IMR-90 (cell line): ENCODE measurements at regions not wholly inside any gene's neighbourhood (a gene's known extent, or its start where the extent isn't known, plus 50 kb on each side); places are given as distances from the start of the nearest gene placed in this dataset.
"Not testable (repeated sequence)": the region's sequence is repeated elsewhere in the genome, so short reads cannot be mapped to it uniquely, and the experiment has no call there.

Source experiments
- ATAC-seq: fragments of 200-7000 bp; cut with Tn5 transposase; 2 replicates; pipeline ENCODE4 v1.9.1; 2020; ENCODE audit warnings: low read depth, mild to moderate bottlenecking, moderate library complexity
- BruUV-seq: library from RNA; stranded (reverse); fragments of 400-500 nt; replicated peaks from 2 replicates; lab custom pipeline; 2021; lab: Mats Ljungman, UMichigan
- CTCF ChIA-PET: fragments of 300-600 bp; formaldehyde crosslinking; extraction: SDS; loops from one replicate; lab custom pipeline; 2021; ENCODE audit warnings: antibody characterized with exemption; lab: Yijun Ruan, JAX
- POLR2A ChIA-PET: fragments of 300-600 bp; sonication (Branson Sonifier 250); formaldehyde crosslinking; loops from one replicate; lab custom pipeline; 2022; ENCODE audit warnings: antibody characterized with exemption; ENCODE audit not compliant: unreplicated experiment; lab: Charles Lee
- DNase-seq: peaks from one replicate; pipeline ENCODE4 v3.0.0; 2013
- H2AFZ ChIP-seq: replicated peaks from 2 replicates; pipeline ENCODE3; 2013; ENCODE audit warnings: low read length, mild to moderate bottlenecking; ENCODE audit not compliant: poor library complexity
- H2AK5ac ChIP-seq: 2 replicates; pipeline ENCODE4 v1.6.1; 2013; ENCODE audit warnings: low read depth, low read length, inconsistent platforms
- H2AK9ac ChIP-seq: replicated peaks from 2 replicates; pipeline ENCODE3; 2013; ENCODE audit warnings: mild to moderate bottlenecking, low read depth, low read length, moderate library complexity; ENCODE audit not compliant: poor library complexity
- H2BK120ac ChIP-seq: 2 replicates; pipeline ENCODE4 v1.6.1; 2013; ENCODE audit warnings: low read depth, low read length, inconsistent platforms
- H2BK15ac ChIP-seq: 3 replicates; pipeline ENCODE4 v1.6.1; 2013; ENCODE audit warnings: low read depth, low read length, inconsistent platforms
- H2BK20ac ChIP-seq: 2 replicates; pipeline ENCODE4 v1.6.1; 2013; ENCODE audit warnings: low read depth, mild to moderate bottlenecking, inconsistent platforms, low read length, moderate library complexity
- H2BK5ac ChIP-seq: 2 replicates; pipeline ENCODE4 v1.6.1; 2013; ENCODE audit warnings: mild to moderate bottlenecking, low read depth, low read length, inconsistent platforms; ENCODE audit not compliant: poor library complexity, severe bottlenecking
- H3K14ac ChIP-seq: replicated peaks from 2 replicates; pipeline ENCODE4 v1.6.1; 2013; ENCODE audit warnings: low read depth, low read length, inconsistent platforms
- H3K18ac ChIP-seq: 2 replicates; pipeline ENCODE4 v1.6.1; 2013; ENCODE audit warnings: low read depth, low read length, control low read depth
- H3K23ac ChIP-seq: 2 replicates; pipeline ENCODE4 v1.6.1; 2013; ENCODE audit warnings: low read depth, low read length, inconsistent platforms
- H3K27ac ChIP-seq: 2 replicates; pipeline ENCODE4 v1.5.1; 2013; ENCODE audit warnings: mild to moderate bottlenecking, control low read depth, low read length; ENCODE audit not compliant: insufficient read depth
- H3K27me3 ChIP-seq: 2 replicates; pipeline ENCODE4 v1.6.1; 2013; ENCODE audit warnings: low read length; ENCODE audit not compliant: control insufficient read depth, insufficient read depth
- H3K36me3 ChIP-seq: 2 replicates; pipeline ENCODE4 v1.6.1; 2013; ENCODE audit warnings: low read length, mixed read lengths; ENCODE audit not compliant: control insufficient read depth, insufficient read depth
- H3K4ac ChIP-seq: 2 replicates; pipeline ENCODE4 v1.6.1; 2013; ENCODE audit warnings: low read depth, low read length, inconsistent platforms
- H3K4me1 ChIP-seq: 2 replicates; pipeline ENCODE4 v1.6.1; 2013; ENCODE audit warnings: low read length, mixed read lengths; ENCODE audit not compliant: control insufficient read depth, insufficient read depth
- H3K4me2 ChIP-seq: 2 replicates; pipeline ENCODE4 v1.6.1; 2013; ENCODE audit warnings: low read depth, mild to moderate bottlenecking, control low read depth, low read length, moderate library complexity
- H3K4me3 ChIP-seq: 2 replicates; pipeline ENCODE4 v1.5.1; 2013; ENCODE audit warnings: low read depth, mild to moderate bottlenecking, control low read depth, low read length, moderate library complexity; ENCODE audit not compliant: insufficient read depth
- H3K56ac ChIP-seq: 2 replicates; pipeline ENCODE4 v1.6.1; 2013; ENCODE audit warnings: low read length, inconsistent platforms; ENCODE audit not compliant: insufficient read depth; ENCODE audit errors: extremely low read depth
- H3K79me1 ChIP-seq, 2 experiments: 2 replicates each; pipeline ENCODE4 v1.6.1; 2013; ENCODE audit warnings: low read length in 2 of 2, inconsistent platforms in 1 of 2, low read depth in 1 of 2
- H3K9ac ChIP-seq: 2 replicates; pipeline ENCODE4 v1.6.1; 2013; ENCODE audit warnings: low read depth, low read length, control low read depth
- H3K9me1 ChIP-seq: 2 replicates; pipeline ENCODE4 v1.6.1; 2013; ENCODE audit warnings: low read length, inconsistent platforms; ENCODE audit not compliant: insufficient read depth
- H3K9me3 ChIP-seq: 2 replicates; pipeline ENCODE4 v1.6.1; 2013; ENCODE audit warnings: low read length; ENCODE audit not compliant: control insufficient read depth, insufficient read depth
- H4K20me1 ChIP-seq: 2 replicates; pipeline ENCODE4 v1.6.1; 2013; ENCODE audit warnings: low read length, inconsistent platforms; ENCODE audit not compliant: insufficient read depth
- H4K5ac ChIP-seq: 2 replicates; pipeline ENCODE4 v1.6.1; 2013; ENCODE audit warnings: mild to moderate bottlenecking, low read depth, low read length, control low read depth
- H4K8ac ChIP-seq, 2 experiments: 2 replicates each; pipeline ENCODE4 v1.6.1; 2013; ENCODE audit warnings: low read depth in 2 of 2, low read length in 2 of 2, control low read depth in 1 of 2, inconsistent platforms in 1 of 2
- H4K91ac ChIP-seq: 2 replicates; pipeline ENCODE4 v1.6.1; 2013; ENCODE audit warnings: low read depth, low read length, inconsistent platforms; ENCODE audit not compliant: insufficient read depth
- BHLHE40 ChIP-seq: fragments of 150-350 bp; IDR thresholded peaks from 2 replicates; pipeline ENCODE4 v1.6.1; 2016; ENCODE audit warnings: mild to moderate bottlenecking, low read depth, low read length
- CHD1 ChIP-seq: IDR thresholded peaks from 2 replicates; pipeline ENCODE4 v1.6.1; 2012; ENCODE audit warnings: low read depth, low read length, improper control_type of control experiment
- FOS ChIP-seq: fragments of 150-350 bp; IDR thresholded peaks from 2 replicates; pipeline ENCODE4 v1.6.1; 2016; ENCODE audit warnings: low read depth, low read length
- RFX5 ChIP-seq: IDR thresholded peaks from 2 replicates; pipeline ENCODE4 v1.8.0; 2012; ENCODE audit warnings: low read depth, mild to moderate bottlenecking, low read length, moderate library complexity
- WGBS, 2 experiments: methylation state at CpG; one replicate each; pipeline versions ENCODE4 v1.1.5 to v1.1.7; 2013; ENCODE audit warnings: missing lambda C conversion rate in 2 of 2; ENCODE audit not compliant: insufficient read length in 1 of 2; ENCODE audit errors: extremely low coverage in 2 of 2; 5-methylcytosine and 5-hydroxymethylcytosine counted together
- dilution Hi-C: fragments of 300-500 bp; cut with HindIII; formaldehyde crosslinking; loops from one replicate; pipeline ENCODE4 v1.14.3; 2018; ENCODE audit warnings: low sequenced_read_pairs; ENCODE audit not compliant: unreplicated experiment
- in situ Hi-C: fragments of 300-500 bp; cut with MboI; formaldehyde crosslinking; loops from 3 replicates; pipeline ENCODE4 v1.14.3; 2019; ENCODE audit warnings: low sequenced_read_pairs, inconsistent platforms, mixed read lengths
- intact Hi-C: fragments of 100-400 bp; cut with micrococcal nuclease; formaldehyde crosslinking; loops from 2 replicates; pipeline ENCODE4 v1.10.0; 2022
- TF ChIP-seq, protein P1 (sequence below): fragments of 150-350 bp; IDR thresholded peaks from 2 replicates; pipeline ENCODE4 v1.6.1; 2017; ENCODE audit warnings: mild to moderate bottlenecking, antibody characterized with exemption, low read length, low read depth
- TF ChIP-seq, protein P2 (sequence below): fragments of 150-350 bp; IDR thresholded peaks from 2 replicates; pipeline ENCODE4 v1.6.1; 2016; ENCODE audit warnings: low read depth, mild to moderate bottlenecking, low read length, moderate library complexity, borderline replicate concordance

GRCh38 chr2:89000235-89000634 lies 308.8 kb downstream of the RPIA start:
- dilution Hi-C loops = no loop called here
- H3K27me3 ChIP-seq = no peaks in the 10 kb centered on the region
- no peak overlapping the region for H3K4me2 ChIP-seq
- no peak overlapping the region for H4K91ac ChIP-seq
- H4K5ac ChIP-seq = no peak overlapping the region
- no peaks in the 10 kb centered on the region for H3K9me1 ChIP-seq
- in situ Hi-C loops = no loop called here
- no peak overlapping the region for H2BK5ac ChIP-seq
- no peak overlapping the region for H3K4ac ChIP-seq
- no peak overlapping the region for H2BK15ac ChIP-seq
- ChIA-PET POLR2A (no interaction called here), CTCF (no interaction called here)
- no peak overlapping the region for H3K23ac ChIP-seq
- no peaks in the 10 kb centered on the region for H4K20me1 ChIP-seq
- H3K27ac ChIP-seq = no peak overlapping the region
- H3K79me1 ChIP-seq = no peaks in the 10 kb centered on the region
- H2BK20ac ChIP-seq = no peak overlapping the region
- DNase-seq (no peak), ATAC-seq (no peak)
- no peak overlapping the region for H2AK9ac ChIP-seq
- no peaks in the 10 kb centered on the region for H3K36me3 ChIP-seq
- no peak overlapping the region for H2AK5ac ChIP-seq
- no peak overlapping the region for H2AFZ ChIP-seq
- H3K56ac ChIP-seq = no peak overlapping the region
- H3K18ac ChIP-seq = no peak overlapping the region
- H3K9me3 ChIP-seq = no peaks in the 10 kb centered on the region
- intact Hi-C loops = no loop called here
- 80% methylated on average over 2 of the region's 5 CpGs; no CpG with 5 or more reads in 1 of the 2 experiments for WGBS, 2 experiments
- TF ChIP-seq BHLHE40 = no peak
- no peak for TF ChIP-seq CHD1
- TF ChIP-seq, protein P1, sequence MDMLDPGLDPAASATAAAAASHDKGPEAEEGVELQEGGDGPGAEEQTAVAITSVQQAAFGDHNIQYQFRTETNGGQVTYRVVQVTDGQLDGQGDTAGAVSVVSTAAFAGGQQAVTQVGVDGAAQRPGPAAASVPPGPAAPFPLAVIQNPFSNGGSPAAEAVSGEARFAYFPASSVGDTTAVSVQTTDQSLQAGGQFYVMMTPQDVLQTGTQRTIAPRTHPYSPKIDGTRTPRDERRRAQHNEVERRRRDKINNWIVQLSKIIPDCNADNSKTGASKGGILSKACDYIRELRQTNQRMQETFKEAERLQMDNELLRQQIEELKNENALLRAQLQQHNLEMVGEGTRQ = no peak
- no peak for TF ChIP-seq FOS
- TF ChIP-seq, protein P2, sequence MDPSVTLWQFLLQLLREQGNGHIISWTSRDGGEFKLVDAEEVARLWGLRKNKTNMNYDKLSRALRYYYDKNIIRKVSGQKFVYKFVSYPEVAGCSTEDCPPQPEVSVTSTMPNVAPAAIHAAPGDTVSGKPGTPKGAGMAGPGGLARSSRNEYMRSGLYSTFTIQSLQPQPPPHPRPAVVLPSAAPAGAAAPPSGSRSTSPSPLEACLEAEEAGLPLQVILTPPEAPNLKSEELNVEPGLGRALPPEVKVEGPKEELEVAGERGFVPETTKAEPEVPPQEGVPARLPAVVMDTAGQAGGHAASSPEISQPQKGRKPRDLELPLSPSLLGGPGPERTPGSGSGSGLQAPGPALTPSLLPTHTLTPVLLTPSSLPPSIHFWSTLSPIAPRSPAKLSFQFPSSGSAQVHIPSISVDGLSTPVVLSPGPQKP = no peak
- no peak for TF ChIP-seq RFX5
- no peak overlapping the region for H3K14ac ChIP-seq
- no peaks in the 10 kb centered on the region for H3K4me1 ChIP-seq
- no peak overlapping the region for H2BK120ac ChIP-seq
- no peak overlapping the region for H3K4me3 ChIP-seq
- BruUV-seq = no TSS peak
- no peak overlapping the region for H3K9ac ChIP-seq
- H4K8ac ChIP-seq = no peak overlapping the region

DNA sequence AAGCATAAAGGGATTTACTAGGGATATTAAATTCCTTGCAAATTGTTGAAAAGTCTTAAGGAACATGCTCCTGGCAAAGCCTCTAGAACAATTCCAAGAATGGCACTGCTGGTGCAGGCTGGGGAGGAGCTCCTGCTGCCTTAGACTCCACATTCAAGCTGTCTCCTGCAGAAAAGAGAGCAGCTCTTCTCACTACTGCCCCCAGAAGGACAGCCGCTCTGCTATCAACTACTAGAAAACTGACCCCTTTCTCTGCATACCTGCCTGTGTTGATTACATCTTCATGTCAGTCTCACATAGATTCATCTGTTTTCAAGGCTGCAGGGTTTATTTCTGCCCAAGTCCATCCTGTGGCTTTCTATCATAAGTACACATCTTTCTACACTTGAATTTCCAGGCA lies 312.8 kb downstream of the RPIA start:
- in situ Hi-C loops, H3K56ac ChIP-seq, POLR2A ChIA-PET, H2AK9ac ChIP-seq, H2AK5ac ChIP-seq, H4K20me1 ChIP-seq, H4K5ac ChIP-seq, dilution Hi-C loops, H3K9ac ChIP-seq, DNase-seq, H3K4me2 ChIP-seq, H2BK20ac ChIP-seq, H3K4me1 ChIP-seq, H3K9me1 ChIP-seq, H3K14ac ChIP-seq, H3K27ac ChIP-seq, H3K18ac ChIP-seq, H2BK120ac ChIP-seq, H3K9me3 ChIP-seq, H2AFZ ChIP-seq, H3K79me1 ChIP-seq, H3K23ac ChIP-seq, H4K91ac ChIP-seq, H3K4me3 ChIP-seq, intact Hi-C loops, H2BK5ac ChIP-seq, H3K4ac ChIP-seq, ATAC-seq, H3K27me3 ChIP-seq, CTCF ChIA-PET, H4K8ac ChIP-seq, H2BK15ac ChIP-seq, BruUV-seq, H3K36me3 ChIP-seq: not testable (repeated sequence)
- 20% methylated on average over 1 of the region's 1 CpG; no CpG with 5 or more reads in 1 of the 2 experiments for WGBS, 2 experiments
